ENCODE measurements at regions not wholly inside any gene's neighbourhood (a gene's known extent, or its start where the extent isn't known, plus 50 kb on each side); places are given as distances from the start of the nearest gene placed in this dataset.
A peak's percentile ranks its signal among the peaks of the same experiment; 100 is the strongest.

- no peaks in the 10 kb centered on the region for H3K36me3 ChIP-seq (ENCODE audit: low read depth, missing control alignments)
- no peak for TF ChIP-seq POLR2A (IDR thresholded peaks at IDR 0.05)
- TF ChIP-seq CTCF (IDR thresholded peaks at IDR 0.05) = peak; percentile 94 to 100 (median 97)
- DNase-seq = peak; percentile 86
- WGBS, 2 donors = 18 to 21% methylated on average over 13 of the region's 13 CpGs
- H3K4me3 ChIP-seq = no peak overlapping the region
- no peaks in the 10 kb centered on the region for H3K9me3 ChIP-seq
- H3K27ac ChIP-seq = no peak overlapping the region
- no peaks in the 10 kb centered on the region for H3K27me3 ChIP-seq
- intact Hi-C loops (cut with DNase I; ENCODE audit: low total_unique reads) = loop anchor here (10.0 kb wide), 1 partner anchor 240 kb away; no protein-coding TSS in a partner anchor
- peaks cover 4% of the 10 kb centered on the region for H3K4me1 ChIP-seq
These were observed 477.6 kb downstream of the NPHP4 start for GRCh38 chr1:5514527-5515183.

- DNase-seq = no peak
- H3K27ac ChIP-seq = no peak overlapping the region
- TF ChIP-seq POLR2A (IDR thresholded peaks at IDR 0.05) = no peak
- TF ChIP-seq CTCF (IDR thresholded peaks at IDR 0.05) = no peak
- no peaks in the 10 kb centered on the region for H3K27me3 ChIP-seq
- 79% methylated on average over 7 of the region's 7 CpGs for WGBS, 2 donors
- intact Hi-C loops (cut with DNase I; ENCODE audit: low total_unique reads) = loop anchor here (10.0 kb wide), 1 partner anchor 241 kb away; no protein-coding TSS in a partner anchor
- H3K4me1 ChIP-seq = peaks cover 4% of the 10 kb centered on the region
- no peaks in the 10 kb centered on the region for H3K9me3 ChIP-seq
- no peaks in the 10 kb centered on the region for H3K36me3 ChIP-seq (ENCODE audit: low read depth, missing control alignments)
- H3K4me3 ChIP-seq = no peak overlapping the region
These were observed 478.2 kb downstream of the NPHP4 start for GRCh38 chr1:5513846-5514526.

GRCh38 chr1:5513179-5513578 lies 479.0 kb downstream of the NPHP4 start:
- Histone ChIP-seq H3K9me3 (no peaks in the 10 kb centered on the region), H3K4me1 (peaks cover 4% of the 10 kb centered on the region), H3K27ac (no peak overlapping the region), H3K4me3 (no peak overlapping the region), H3K27me3 (no peaks in the 10 kb centered on the region), H3K36me3 (ENCODE audit: low read depth, missing control alignments) (no peaks in the 10 kb centered on the region)
- intact Hi-C loops (cut with DNase I; ENCODE audit: low total_unique reads) = loop anchor here (10.0 kb wide), 1 partner anchor 242 kb away; no protein-coding TSS in a partner anchor
- DNase-seq = no peak
- TF ChIP-seq POLR2A (IDR thresholded peaks at IDR 0.05) (no peak), CTCF (IDR thresholded peaks at IDR 0.05) (no peak)
- 91 to 100% methylated on average over 8 to 9 of the region's 9 CpGs for WGBS, 2 donors

GRCh38 chr1:5511381-5512097 lies 480.7 kb downstream of the NPHP4 start:
- H3K9me3 ChIP-seq = no peaks in the 10 kb centered on the region
- no peak for DNase-seq
- no peaks in the 10 kb centered on the region for H3K27me3 ChIP-seq
- no peak overlapping the region for H3K4me3 ChIP-seq
- H3K27ac ChIP-seq = no peak overlapping the region
- peaks cover 4% of the 10 kb centered on the region for H3K4me1 ChIP-seq
- 85 to 87% methylated on average over 9 of the region's 9 CpGs for WGBS, 2 donors
- no peaks in the 10 kb centered on the region for H3K36me3 ChIP-seq (ENCODE audit: low read depth, missing control alignments)
- TF ChIP-seq CTCF (IDR thresholded peaks at IDR 0.05) (no peak), POLR2A (IDR thresholded peaks at IDR 0.05) (no peak)
- intact Hi-C loops (cut with DNase I; ENCODE audit: low total_unique reads) = loop anchor here (10.0 kb wide), 1 partner anchor 243 kb away; no protein-coding TSS in a partner anchor
